ENCODE measurements at regions not wholly inside any gene's neighbourhood (a gene's known extent, or its start where the extent isn't known, plus 50 kb on each side); places are given as distances from the start of the nearest gene placed in this dataset.

DNA sequence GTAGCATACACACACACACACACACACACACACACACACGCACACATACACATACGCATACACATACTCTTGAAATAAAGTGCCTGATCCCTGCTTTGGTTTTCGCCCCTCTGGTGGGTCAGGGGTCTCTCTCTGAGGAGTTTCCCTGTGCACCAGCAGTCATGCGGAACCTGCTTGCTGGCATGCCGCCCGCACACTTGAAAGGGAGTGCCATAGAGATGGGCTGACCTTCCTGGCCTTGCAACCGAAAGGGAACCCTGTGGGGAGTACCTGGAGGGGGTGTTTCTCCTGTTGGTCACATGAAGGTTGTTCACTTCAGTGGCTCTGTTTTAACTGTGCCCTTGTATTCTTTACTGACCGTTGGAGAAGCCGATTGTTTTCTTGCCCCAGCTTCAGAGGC lies 752.3 kb downstream of the NR2F2 start:
- no peak for FAIRE-seq
- DNase-seq (ENCODE audit: insufficient read length, low spot score), result no peak
- no peak for TF ChIP-seq POLR2A (IDR thresholded peaks at IDR 0.05; ENCODE audit: low read depth, low read length)

DNA sequence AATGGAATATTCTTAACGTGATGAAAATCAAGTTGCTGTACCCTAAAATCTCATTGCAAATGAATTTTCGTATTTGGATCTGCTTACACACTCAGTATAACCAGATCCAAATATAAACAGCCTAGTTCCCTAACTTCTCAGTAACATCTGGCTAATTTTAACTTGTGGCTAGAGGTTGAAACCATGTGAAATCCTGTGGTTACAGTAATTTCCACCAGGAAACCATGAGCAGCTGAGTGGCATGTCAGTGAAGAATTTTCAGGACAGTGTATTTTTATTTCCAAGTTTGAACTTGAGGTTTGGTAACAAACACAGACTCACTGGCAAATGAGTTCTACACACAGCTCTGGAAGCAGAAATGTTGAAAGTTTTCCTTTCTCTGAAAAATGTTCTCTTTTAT lies 754.1 kb downstream of the NR2F2 start:
- DNase-seq (ENCODE audit: insufficient read length, low spot score), result no peak
- no peak for TF ChIP-seq POLR2A (IDR thresholded peaks at IDR 0.05; ENCODE audit: low read depth, low read length)

DNA sequence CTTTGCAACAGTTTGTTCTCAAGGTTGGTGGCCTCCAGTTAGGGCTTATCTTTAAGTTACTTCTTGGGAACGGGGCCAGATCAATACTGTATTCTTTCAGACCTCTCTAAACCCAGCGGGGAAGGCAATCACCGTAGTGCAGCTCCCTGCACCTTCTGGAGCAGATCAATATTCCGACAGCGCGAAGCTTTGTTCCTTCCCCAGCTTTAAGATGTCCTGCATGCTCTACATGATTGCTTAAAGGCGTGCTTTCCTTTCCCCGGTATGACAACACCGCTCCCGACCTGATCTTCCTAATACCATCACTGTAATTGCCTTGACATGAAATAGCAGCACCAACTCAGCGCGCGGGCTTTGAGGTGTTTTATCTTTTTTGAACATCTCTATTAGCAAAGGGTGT lies 755.2 kb downstream of the NR2F2 start:
- FAIRE-seq, result no peak
- no peak for TF ChIP-seq POLR2A (IDR thresholded peaks at IDR 0.05; ENCODE audit: low read depth, low read length)
- DNase-seq (ENCODE audit: insufficient read length, low spot score), result no peak

More for the DNA sequence above, 754.1 kb downstream of the NR2F2 start:
- FAIRE-seq, result no peak

DNA sequence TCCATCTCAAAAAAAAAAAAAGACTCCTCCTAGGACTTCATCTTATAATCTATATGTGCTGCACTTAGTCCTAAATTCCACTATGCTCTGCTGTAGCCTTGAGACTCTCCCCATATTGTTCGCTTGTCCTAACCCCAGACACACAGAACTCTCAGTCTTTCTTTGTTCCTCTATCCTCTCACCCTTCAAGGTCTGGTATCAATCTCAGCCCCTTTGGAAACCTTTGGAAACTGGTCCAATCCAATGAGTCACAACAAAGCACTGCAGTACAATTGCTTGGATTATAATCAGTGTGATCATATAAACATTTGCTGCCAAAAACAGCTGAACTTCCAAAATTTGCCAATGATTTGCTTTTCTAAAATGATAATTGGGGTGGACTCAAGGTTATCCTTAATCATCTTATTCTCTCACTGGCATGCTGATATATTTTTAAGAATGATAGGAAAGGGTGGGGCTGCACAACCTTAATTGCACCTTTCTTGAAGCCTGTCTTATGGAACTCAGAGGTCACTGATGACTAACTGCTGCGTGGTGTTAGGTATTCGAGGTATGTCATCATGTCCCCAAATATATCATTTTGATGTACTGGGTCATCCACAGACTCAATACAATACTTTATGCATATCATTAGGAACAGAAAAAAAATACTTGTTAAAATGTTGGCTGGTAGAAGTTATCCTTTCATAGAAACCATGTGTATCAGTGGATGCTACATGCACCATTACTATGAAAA lies 756.7 kb downstream of the NR2F2 start:
- TF ChIP-seq POLR2A (IDR thresholded peaks at IDR 0.05; ENCODE audit: low read depth, low read length), result no peak
- FAIRE-seq (no peak), DNase-seq (ENCODE audit: insufficient read length, low spot score) (no peak)

DNA sequence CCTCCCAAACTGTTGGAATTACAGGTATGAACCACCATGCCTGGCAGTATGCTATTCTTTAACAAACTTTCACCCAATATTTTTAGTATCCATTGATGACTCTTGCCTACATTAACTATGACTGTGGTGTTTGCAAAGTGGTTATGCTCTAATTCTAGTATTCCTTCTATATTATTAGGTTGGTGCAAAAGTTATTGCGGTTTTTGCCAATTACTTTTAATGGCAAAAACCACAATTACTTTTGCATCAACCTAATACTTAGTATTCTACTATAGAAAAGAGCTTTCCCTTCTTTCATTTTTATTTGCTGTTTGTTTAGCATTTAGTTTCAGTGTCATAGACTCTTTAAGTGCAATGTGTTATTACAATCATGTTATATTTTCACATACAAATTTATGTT lies 760.6 kb downstream of the NR2F2 start:
- FAIRE-seq, result no peak
- no peak for DNase-seq (ENCODE audit: insufficient read length, low spot score)
- TF ChIP-seq POLR2A (IDR thresholded peaks at IDR 0.05; ENCODE audit: low read depth, low read length), result no peak

DNA sequence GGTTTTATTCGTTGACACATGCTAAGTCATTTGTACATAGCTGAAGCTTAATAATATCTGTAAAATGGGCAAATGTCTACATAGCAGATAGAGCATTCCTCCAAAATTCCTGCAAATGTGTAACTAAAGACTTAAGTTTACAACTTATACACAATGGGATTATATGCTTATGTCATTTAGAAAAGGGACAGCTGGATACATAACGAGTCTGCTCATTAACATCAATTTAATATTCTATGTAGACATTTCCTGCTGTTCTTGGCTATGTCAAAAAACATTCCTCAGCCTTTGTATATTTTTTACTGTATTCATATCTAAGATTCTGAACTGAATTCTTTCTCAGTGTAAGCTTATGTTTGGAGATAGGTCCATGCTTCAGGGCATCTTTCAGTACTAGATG lies 762.2 kb downstream of the NR2F2 start:
- DNase-seq (ENCODE audit: insufficient read length, low spot score), result no peak
- FAIRE-seq, result no peak

DNA sequence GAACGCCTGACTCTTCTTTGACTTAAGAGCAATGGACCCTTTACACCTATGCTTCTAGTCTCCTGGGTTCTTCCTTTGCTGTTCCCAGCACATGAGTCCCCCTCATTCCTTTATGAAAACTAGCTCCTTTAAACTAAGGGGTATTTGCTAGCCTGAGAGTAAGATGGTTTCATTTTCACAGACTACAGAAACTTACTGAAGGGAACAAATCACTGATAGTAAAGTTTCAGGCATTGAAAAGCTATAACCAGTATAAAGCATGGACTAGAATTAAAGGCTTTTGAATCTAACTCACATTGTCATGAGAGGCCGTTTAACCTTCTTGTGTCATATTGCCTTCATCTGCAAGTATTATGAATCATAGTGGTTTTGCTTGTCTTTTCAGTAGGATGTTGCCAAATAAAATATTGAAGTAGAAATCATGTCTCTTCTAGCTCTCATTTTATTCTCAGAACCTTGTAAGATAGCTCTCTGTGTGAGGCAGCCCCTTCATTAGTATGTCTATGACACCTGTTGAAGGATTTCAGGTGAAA lies 765.9 kb downstream of the NR2F2 start:
- no peak for DNase-seq (ENCODE audit: insufficient read length, low spot score)
- no peak for FAIRE-seq
- TF ChIP-seq POLR2A (IDR thresholded peaks at IDR 0.05; ENCODE audit: low read depth, low read length), result no peak

More for the DNA sequence above, 762.2 kb downstream of the NR2F2 start:
- TF ChIP-seq POLR2A (IDR thresholded peaks at IDR 0.05; ENCODE audit: low read depth, low read length), result no peak

DNA sequence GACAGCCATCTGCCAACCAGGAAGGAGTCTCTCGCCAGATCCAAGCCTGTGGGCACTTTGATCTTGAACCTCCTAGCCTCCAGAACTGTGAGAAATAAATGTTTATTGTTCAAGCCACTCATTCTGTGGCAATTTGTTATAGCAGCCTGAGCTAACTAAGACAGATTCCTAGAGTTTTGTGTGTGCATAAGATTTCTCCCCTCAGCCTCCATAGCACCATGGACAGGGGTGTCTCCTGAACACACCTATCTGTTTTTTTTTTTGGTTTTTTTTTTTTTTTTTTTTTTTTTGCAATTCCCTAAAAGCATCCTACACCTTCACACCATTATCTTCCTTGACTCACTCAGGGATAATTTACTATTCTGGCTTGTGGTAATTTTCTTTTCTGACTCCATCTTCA lies 768.5 kb downstream of the NR2F2 start:
- no peak for TF ChIP-seq POLR2A (IDR thresholded peaks at IDR 0.05; ENCODE audit: low read depth, low read length)
- FAIRE-seq (no peak), DNase-seq (ENCODE audit: insufficient read length, low spot score) (no peak)

DNA sequence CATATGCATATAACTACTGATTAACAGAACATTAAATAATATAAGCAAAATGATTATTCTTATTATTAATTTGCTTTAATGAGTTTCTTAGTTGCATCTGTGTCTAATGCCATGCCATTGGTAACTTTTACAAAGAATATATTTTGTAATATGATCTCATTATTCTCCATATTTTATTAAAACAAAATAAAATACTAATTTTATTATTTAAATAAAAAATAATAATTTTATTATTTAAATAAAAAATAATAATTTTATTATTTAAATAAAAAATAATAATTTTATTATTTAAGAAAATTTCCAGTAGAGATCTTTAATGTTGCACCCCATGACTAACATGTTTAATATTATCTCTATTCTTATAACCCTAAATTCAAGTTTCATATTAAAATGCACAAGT lies 771.1 kb downstream of the NR2F2 start:
- FAIRE-seq, result no peak
- TF ChIP-seq POLR2A (IDR thresholded peaks at IDR 0.05; ENCODE audit: low read depth, low read length), result no peak

DNA sequence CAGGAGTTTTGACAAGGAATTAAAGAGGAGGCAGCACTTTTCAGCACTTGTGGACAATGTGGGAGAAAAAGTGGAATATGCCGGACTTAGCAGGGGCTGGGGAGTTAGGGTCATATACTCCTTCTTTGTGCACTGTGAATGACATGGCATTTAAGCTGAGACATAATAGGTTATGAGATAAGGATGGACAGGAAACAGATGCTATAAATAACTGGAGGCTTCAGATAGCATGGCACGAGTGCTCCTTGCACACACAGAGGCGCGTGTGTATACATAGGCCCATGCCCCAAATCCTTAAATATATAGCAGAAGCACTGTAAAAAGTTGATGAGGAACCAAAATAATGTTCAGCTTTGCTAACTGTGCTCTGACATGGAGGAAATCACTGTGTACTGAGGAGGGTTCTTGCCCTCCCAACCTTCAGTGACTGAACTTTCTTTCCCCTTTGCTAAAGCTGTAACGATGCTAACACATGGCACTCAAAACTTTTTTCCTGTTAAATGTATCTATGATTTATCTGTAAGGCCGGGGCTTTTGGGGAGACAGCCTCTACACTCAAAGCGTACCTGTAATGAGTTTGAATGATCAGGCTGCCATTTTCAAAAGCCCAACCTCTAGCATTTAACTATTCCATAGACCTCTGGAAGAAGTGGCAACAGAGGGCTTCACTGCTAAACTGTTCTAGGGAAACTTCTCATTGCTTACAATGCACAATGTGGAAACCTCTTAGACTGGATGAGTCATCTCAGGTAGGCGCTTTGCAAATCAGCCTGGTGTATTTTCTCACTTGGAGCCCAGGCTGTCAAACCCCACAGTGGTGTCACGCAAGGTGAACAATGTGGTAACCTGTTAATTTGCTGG lies 784.6 kb downstream of the NR2F2 start:
- FAIRE-seq, result no peak
- TF ChIP-seq POLR2A (IDR thresholded peaks at IDR 0.05; ENCODE audit: low read depth, low read length), result no peak
- DNase-seq (ENCODE audit: insufficient read length, low spot score), result no peak

More for the DNA sequence above, 771.1 kb downstream of the NR2F2 start:
- DNase-seq (ENCODE audit: insufficient read length, low spot score), result no peak

DNA sequence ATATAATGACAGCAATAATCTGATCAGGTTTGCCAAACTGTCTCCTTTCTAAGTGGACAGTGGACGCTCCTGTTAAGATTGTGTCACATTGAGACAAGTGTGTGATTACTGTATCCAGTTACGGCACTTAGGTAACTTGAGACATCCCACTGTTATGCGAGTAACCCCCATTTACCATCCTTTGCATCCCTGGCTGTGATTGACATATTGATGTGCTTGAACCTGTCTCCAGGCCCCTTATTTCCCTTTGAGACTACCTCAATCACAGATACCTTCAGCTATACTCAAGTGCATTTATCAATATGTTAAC lies 785.2 kb downstream of the NR2F2 start:
- no peak for TF ChIP-seq POLR2A (IDR thresholded peaks at IDR 0.05; ENCODE audit: low read depth, low read length)
- DNase-seq (ENCODE audit: insufficient read length, low spot score) (no peak), FAIRE-seq (no peak)

DNA sequence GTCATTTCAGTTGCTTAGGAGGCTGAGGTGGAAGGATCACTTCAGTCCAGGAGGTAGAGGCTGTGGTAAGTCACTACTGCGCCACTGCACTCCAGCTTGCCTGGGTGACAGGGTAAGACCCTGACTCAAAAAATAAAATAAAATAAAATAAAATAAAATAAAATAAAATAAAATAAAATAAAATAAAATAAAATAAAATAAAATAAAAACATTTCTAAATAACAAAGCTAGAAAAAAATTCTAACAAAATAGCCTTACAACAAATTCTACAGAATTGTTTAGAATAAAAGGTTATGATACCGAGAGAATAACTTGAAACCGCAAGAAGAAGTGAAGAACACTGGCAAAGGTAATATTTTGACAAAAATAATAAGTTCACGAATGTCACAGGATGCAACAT lies 794.3 kb downstream of the NR2F2 start:
- no peak for FAIRE-seq
- DNase-seq (ENCODE audit: insufficient read length, low spot score), result no peak
- TF ChIP-seq POLR2A (IDR thresholded peaks at IDR 0.05; ENCODE audit: low read depth, low read length), result no peak

DNA sequence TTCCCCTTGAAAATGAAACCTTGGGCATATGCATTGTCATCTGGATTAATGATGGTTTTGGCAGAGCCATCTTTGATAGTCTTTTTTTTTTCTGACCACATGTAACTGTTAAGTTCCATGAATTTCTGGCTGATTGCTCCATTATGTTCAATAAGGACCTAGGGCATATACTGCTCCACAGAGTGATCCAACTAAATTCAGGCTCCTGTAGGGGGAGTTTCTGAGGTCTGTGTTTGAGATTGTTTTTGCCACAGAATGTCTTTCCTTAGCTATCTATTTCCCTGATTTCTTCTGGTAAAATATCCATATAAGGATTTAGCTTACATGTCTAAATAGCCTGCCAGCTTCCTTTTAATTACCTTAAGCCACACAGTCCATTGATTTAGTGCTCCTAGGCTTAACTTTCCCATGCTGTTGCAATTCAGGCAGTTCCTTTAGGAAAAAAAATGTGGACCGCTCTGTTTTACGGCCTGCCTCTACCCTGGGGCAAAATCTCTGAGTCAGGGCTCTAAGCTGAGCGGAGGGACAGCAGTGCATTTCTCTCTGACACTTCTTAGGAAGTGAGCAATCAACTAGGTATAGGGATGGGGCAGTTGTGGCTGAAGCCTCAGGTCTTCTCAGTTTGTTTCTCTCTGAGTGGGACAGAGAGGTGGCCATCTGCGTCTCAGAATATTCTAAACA lies 796.2 kb downstream of the NR2F2 start:
- TF ChIP-seq POLR2A (IDR thresholded peaks at IDR 0.05; ENCODE audit: low read depth, low read length), result no peak
- FAIRE-seq, result no peak
- DNase-seq (ENCODE audit: insufficient read length, low spot score), result no peak

DNA sequence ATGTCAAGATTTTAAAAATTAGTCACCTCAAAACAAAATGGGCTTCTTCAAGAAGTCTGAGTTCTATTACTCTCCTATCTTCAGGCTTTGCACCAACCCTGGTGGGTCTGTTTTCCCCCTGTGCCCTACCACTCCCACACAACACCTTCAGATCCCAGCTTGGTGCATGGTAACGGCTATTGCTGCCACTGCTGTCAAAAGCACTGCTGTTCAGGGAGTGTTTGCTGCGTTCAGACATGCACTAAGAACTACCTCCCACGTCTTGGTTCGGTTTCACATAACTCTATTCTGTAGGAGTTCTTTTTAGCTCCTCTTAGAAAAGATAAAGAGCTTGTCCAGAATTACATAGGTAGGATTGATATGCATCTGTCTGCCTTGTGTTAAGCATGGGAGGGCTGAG lies 799.2 kb downstream of the NR2F2 start:
- DNase-seq (ENCODE audit: insufficient read length, low spot score) (no peak), FAIRE-seq (no peak)
- no peak for TF ChIP-seq POLR2A (IDR thresholded peaks at IDR 0.05; ENCODE audit: low read depth, low read length)

Data from H54 (cell line).